Retinal pigment epithelial cell (primary cell): ENCODE measurements at regions not wholly inside any gene's neighbourhood (a gene's known extent, or its start where the extent isn't known, plus 50 kb on each side); places are given as distances from the start of the nearest gene placed in this dataset.

Experiments
- DNase-seq: peaks from one replicate; pipeline ENCODE4 v3.0.0-alpha.2; 2010; ENCODE audit warnings: low read depth
- H3K4me3 ChIP-seq: 2 replicates; pipeline ENCODE4 v1.5.1; 2011; ENCODE audit warnings: mild to moderate bottlenecking, low read length, control low read depth, moderate library complexity
- TF ChIP-seq, protein P1 (sequence below): conservative IDR thresholded peaks from 2 replicates; pipeline ENCODE4 v1.5.1; 2011; ENCODE audit warnings: low read depth, low read length, control low read depth, inconsistent platforms

DNA sequence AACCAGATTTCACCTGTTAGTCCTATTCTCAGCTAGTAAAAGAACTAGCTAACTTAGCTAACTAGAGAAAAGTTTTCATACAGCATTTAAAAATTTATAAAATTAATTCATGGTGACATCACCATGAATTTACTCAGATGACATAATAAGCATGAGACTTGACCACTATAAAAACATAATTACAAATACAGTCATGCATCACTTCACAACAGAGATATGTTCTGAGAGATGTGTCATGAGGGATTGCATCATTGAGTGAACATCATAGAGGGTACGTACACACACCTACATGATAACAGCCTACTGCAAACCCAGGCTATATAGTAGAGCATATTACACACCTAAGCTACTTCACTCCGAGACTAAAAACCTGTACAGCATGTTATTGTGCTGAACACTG is 481.3 kb upstream of the CHAC2 start:
- DNase-seq = peak; percentile 19

DNA sequence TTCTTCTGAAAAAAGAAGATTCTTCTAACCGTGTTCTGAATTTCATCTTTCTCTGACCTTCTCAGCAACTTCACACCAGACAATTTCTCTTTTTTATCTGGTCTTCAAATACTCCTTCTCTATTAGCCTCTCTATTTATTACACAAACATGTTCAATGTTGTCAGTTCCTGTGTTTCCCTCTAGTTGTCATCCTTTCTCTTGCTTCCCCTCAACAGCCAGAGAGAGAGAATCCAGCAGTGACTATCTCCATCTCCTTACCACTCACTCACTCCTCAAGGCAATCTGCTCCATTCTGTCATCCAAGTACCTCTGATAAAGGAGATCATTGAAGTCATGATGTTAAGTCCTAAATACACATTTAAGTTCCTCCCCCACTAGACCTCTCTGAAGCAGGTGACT is 491.9 kb upstream of the CHAC2 start:
- DNase-seq = no peak
- TF ChIP-seq, protein P1, sequence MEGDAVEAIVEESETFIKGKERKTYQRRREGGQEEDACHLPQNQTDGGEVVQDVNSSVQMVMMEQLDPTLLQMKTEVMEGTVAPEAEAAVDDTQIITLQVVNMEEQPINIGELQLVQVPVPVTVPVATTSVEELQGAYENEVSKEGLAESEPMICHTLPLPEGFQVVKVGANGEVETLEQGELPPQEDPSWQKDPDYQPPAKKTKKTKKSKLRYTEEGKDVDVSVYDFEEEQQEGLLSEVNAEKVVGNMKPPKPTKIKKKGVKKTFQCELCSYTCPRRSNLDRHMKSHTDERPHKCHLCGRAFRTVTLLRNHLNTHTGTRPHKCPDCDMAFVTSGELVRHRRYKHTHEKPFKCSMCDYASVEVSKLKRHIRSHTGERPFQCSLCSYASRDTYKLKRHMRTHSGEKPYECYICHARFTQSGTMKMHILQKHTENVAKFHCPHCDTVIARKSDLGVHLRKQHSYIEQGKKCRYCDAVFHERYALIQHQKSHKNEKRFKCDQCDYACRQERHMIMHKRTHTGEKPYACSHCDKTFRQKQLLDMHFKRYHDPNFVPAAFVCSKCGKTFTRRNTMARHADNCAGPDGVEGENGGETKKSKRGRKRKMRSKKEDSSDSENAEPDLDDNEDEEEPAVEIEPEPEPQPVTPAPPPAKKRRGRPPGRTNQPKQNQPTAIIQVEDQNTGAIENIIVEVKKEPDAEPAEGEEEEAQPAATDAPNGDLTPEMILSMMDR = no peak
- H3K4me3 ChIP-seq = no peak overlapping the region

More for the DNA sequence above, 481.3 kb upstream of the CHAC2 start:
- no peak overlapping the region for H3K4me3 ChIP-seq
- TF ChIP-seq, protein P1 = no peak

DNA sequence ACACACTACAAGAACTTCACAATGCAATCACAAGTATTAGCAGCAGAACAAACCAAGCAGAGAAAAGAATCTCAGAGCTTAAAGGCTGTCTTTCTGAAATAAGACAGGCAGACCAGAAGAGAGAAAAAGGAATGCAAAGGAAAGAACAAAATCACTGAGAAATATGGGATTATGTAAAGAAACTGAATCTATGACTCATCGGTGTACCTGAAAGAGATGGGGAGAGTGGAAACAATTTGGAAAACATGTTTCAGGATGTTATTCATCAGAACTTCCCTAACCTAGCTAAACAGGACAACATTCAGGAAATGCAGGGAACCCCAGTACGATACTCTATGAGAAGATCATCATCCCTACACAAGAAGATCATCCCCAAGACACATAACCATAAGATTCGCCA is 499.0 kb upstream of the CHAC2 start:
- DNase-seq = no peak
- no peak overlapping the region for H3K4me3 ChIP-seq
- TF ChIP-seq, protein P1 = no peak

DNA sequence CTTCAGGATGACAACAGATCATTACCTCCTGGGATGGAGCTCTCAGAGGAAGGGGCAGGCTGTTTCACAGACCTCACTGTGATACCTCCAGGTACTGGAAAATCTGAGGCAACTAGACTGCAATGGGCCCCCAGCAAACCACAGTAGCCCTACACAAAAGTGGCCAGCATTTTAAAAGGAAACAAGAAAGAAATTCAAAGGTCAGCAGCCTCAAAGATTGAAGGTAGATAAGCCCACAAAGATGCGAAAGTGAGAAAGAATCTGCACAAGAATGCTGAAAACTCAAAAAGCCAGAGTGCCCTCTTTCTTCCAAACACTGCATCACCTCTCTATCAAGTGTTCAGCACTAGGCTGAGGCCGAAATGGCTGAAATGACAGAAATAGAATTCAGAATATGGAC is 499.5 kb upstream of the CHAC2 start:
- no peak for DNase-seq
- no peak overlapping the region for H3K4me3 ChIP-seq
- TF ChIP-seq, protein P1 = no peak

DNA sequence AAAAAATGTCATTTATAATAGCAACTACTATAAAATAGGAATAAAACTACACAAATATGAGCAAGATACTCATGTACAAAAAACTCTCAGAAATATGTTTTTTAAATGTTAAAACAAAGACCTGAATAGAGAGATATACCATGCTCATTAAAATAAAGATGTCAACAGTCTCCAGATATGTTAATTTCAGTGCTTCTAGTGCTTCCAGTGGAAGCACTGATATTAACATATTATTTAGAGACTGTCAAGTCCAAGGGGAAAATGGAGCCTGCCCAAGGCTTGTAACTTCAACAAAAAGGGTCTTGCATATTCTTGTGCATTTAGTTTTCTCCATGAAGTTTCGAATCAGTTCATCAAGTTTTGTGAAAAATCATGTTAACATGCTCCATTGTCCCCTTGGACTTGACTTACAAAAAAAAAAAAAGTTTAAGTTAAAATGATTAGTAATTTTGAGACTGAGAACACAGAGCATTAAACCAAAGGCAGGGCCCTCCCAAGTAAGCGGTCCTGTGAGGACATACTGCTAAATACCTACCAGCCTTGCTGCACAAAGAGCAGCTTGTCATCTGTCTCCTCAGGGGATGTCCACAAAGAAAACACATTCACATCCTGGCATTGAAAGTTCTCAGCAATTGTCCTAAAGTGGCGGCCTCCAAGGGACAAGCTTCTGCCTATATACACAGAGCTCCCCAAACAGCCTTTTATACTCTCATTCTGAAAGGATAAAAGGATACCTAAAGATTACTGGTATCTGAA is 501.9 kb upstream of the CHAC2 start:
- DNase-seq = no peak
- H3K4me3 ChIP-seq = no peak overlapping the region
- TF ChIP-seq, protein P1 = no peak

DNA sequence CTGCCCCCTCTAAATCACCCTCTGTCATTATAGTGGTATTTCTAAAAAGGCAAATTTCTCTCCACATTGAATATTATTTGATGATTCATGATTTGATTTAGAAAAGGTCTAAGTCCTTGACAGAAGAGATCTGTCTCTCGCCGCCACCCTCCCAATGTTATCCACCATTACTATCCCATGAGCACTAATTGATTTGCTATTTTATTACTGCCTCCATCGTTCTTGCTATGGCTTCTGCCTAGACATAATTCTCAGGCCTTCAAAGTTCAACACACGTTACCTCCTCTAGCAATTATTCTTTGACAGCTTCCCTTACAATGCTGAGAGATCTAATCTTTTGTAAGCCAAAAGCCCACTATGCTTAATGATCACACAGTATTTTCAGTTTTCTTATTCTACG is 507.0 kb upstream of the CHAC2 start:
- no peak overlapping the region for H3K4me3 ChIP-seq
- no peak for DNase-seq
- TF ChIP-seq, protein P1 = no peak

DNA sequence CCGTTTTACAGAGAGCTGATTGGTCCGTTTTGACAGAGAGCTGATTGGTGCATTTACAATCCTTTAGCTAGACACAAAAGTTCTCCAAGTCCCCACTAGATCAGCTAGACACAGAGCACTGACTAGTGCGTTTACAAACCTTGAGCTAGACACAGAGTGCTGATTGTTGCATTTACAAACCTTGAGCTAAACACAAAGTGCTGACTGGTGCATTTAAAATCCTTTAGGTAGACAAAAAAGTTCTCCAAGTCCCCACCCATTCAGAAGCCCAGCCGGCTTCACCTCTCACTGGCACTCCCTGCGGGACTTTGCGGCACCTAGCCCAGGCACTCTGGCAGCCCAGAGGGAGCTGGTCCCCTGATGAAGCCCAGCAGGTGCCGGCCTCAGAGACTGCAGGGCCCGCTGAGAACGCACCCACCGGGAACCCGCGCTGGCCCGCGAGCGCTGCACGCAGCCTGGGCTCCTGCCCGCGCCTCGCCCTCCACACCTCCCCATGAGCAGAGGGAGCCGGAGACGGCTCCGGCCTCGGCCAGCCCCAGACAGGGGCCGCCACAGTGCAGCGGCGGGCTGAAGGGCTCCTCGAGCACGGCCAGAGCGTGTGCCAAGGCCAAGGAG is 508.1 kb upstream of the CHAC2 start:
- TF ChIP-seq, protein P1 = no peak
- no peak for DNase-seq

More for the DNA sequence above, 508.1 kb upstream of the CHAC2 start:
- H3K4me3 ChIP-seq = no peak overlapping the region
